ENCODE measurements at regions not wholly inside any gene's neighbourhood (a gene's known extent, or its start where the extent isn't known, plus 50 kb on each side); places are given as distances from the start of the nearest gene placed in this dataset.

DNA sequence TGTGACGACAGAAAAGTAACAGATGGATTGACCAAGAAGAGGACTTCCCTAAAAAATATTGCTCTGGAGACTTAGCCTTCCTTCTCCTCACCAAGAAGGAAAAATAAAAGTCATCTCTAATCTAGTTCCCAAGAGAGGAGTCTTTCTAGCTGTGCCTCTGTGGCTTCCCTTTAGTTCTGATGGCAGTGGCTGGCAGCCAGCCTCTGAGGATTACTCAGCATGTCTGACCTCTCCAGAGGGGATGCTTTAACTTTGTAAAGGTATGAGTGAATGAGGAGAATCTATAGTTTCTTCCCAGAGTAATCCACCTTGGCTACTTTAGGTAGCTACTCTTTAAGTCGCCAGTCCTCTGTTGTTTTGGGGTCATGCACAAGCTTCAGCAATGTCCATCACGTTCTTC lies 163.9 kb upstream of the KIT start:
- Mint-ChIP-seq H3K27me3 (ENCODE audit: insufficient read depth) (peaks cover 3% of the 10 kb centered on the region), H3K4me3 (no peak overlapping the region), H3K4me1 (peaks cover 21% of the 10 kb centered on the region), H3K27ac (no peak overlapping the region), H3K36me3 (ENCODE audit: low read depth) (no peaks in the 10 kb centered on the region), H3K9me3 (peaks cover 3% of the 10 kb centered on the region)
- Histone ChIP-seq H3K4me1 (ENCODE audit: control insufficient read depth, insufficient read depth, low read length) (peaks cover 5% of the 10 kb centered on the region), H3K9me3 (ENCODE audit: control insufficient read depth, low read length) (peaks cover 7% of the 10 kb centered on the region), H3K9ac (ENCODE audit: extremely low read depth, low read length, poor library complexity, severe bottlenecking) (no peak overlapping the region), H3K4me3 (ENCODE audit: low read length) (no peak overlapping the region), H3K27ac (ENCODE audit: low read depth, low read length) (no peak overlapping the region), H3K27me3 (ENCODE audit: control insufficient read depth, insufficient read depth, low read length, poor library complexity, severe bottlenecking) (no peaks in the 10 kb centered on the region), H3K36me3 (ENCODE audit: control insufficient read depth, insufficient read depth, low read length) (no peaks in the 10 kb centered on the region)
- WGBS, 2 experiments (ENCODE audit: insufficient coverage in 1 of 2, insufficient read length in 1 of 2), result 75 to 93% methylated on average over 2 to 3 of the region's 3 CpGs
- TF ChIP-seq, protein P1, sequence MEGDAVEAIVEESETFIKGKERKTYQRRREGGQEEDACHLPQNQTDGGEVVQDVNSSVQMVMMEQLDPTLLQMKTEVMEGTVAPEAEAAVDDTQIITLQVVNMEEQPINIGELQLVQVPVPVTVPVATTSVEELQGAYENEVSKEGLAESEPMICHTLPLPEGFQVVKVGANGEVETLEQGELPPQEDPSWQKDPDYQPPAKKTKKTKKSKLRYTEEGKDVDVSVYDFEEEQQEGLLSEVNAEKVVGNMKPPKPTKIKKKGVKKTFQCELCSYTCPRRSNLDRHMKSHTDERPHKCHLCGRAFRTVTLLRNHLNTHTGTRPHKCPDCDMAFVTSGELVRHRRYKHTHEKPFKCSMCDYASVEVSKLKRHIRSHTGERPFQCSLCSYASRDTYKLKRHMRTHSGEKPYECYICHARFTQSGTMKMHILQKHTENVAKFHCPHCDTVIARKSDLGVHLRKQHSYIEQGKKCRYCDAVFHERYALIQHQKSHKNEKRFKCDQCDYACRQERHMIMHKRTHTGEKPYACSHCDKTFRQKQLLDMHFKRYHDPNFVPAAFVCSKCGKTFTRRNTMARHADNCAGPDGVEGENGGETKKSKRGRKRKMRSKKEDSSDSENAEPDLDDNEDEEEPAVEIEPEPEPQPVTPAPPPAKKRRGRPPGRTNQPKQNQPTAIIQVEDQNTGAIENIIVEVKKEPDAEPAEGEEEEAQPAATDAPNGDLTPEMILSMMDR (conservative IDR thresholded peaks at IDR 0.05), result no peak
- no peak for DNase-seq

DNA sequence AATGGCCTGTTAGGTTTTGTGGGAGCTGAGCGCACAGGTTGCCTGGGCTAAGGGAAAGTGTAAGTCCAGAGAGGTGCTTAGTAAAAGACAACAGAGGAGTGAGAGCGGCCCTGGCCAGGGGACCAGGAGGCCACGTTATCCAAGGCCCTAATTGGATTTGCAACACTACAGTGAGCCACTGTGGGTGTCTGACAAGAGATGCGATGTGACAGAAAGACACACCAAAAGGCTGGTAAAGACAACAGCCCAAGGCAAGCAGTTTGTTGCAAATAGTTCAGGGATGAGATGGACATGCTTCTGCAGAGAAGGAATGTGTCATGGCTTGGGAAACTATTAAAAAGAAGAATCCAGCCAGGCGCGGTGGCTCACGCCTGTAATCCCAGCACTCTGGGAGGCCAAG lies 162.7 kb upstream of the KIT start:
- TF ChIP-seq, protein P1 (conservative IDR thresholded peaks at IDR 0.05), result peak; percentile 15
- Mint-ChIP-seq H3K36me3 (ENCODE audit: low read depth) (no peaks in the 10 kb centered on the region), H3K27me3 (ENCODE audit: insufficient read depth) (no peaks in the 10 kb centered on the region), H3K9me3 (peaks cover 3% of the 10 kb centered on the region), H3K4me3 (no peak overlapping the region), H3K27ac (no peak overlapping the region), H3K4me1 (peaks cover 32% of the 10 kb centered on the region)
- Histone ChIP-seq H3K36me3 (ENCODE audit: control insufficient read depth, insufficient read depth, low read length) (no peaks in the 10 kb centered on the region), H3K4me1 (ENCODE audit: control insufficient read depth, insufficient read depth, low read length) (peaks cover 10% of the 10 kb centered on the region), H3K9ac (ENCODE audit: extremely low read depth, low read length, poor library complexity, severe bottlenecking) (no peak overlapping the region), H3K9me3 (ENCODE audit: control insufficient read depth, low read length) (peaks cover 7% of the 10 kb centered on the region), H3K27me3 (ENCODE audit: control insufficient read depth, insufficient read depth, low read length, poor library complexity, severe bottlenecking) (no peaks in the 10 kb centered on the region), H3K4me3 (ENCODE audit: low read length) (no peak overlapping the region), H3K27ac (ENCODE audit: low read depth, low read length) (no peak overlapping the region)
- 82 to 85% methylated on average over 6 to 7 of the region's 7 CpGs for WGBS, 2 experiments (ENCODE audit: insufficient coverage in 1 of 2, insufficient read length in 1 of 2)
- DNase-seq, result no peak

DNA sequence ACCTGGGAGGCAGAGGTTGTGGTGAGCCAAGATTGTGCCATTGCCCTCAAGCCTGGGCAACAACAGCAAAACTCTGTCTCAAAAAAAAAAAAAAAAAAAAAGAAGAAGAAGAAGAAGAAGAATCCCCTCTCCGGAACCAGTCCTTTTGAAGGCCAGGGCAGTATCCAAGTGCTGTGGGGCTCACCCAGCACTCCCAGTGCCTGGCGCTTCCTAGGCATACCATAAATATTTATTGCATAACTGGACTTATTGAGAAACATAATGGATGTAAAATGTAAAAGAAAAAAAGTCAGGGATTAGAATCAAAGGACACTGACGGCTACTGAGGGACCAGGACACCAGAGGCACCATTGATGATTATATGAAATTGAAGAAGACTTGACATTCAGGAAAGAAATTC lies 162.1 kb upstream of the KIT start:
- Mint-ChIP-seq H3K27ac (no peak overlapping the region), H3K36me3 (ENCODE audit: low read depth) (no peaks in the 10 kb centered on the region), H3K27me3 (ENCODE audit: insufficient read depth) (no peaks in the 10 kb centered on the region), H3K4me1 (peaks cover 32% of the 10 kb centered on the region), H3K9me3 (peaks cover 3% of the 10 kb centered on the region), H3K4me3 (no peak overlapping the region)
- Histone ChIP-seq H3K27me3 (ENCODE audit: control insufficient read depth, insufficient read depth, low read length, poor library complexity, severe bottlenecking) (no peaks in the 10 kb centered on the region), H3K4me1 (ENCODE audit: control insufficient read depth, insufficient read depth, low read length) (peaks cover 10% of the 10 kb centered on the region), H3K27ac (ENCODE audit: low read depth, low read length) (no peak overlapping the region), H3K36me3 (ENCODE audit: control insufficient read depth, insufficient read depth, low read length) (no peaks in the 10 kb centered on the region), H3K9ac (ENCODE audit: extremely low read depth, low read length, poor library complexity, severe bottlenecking) (no peak overlapping the region), H3K9me3 (ENCODE audit: control insufficient read depth, low read length) (peaks cover 7% of the 10 kb centered on the region), H3K4me3 (ENCODE audit: low read length) (no peak overlapping the region)
- DNase-seq, result no peak
- TF ChIP-seq, protein P1 (conservative IDR thresholded peaks at IDR 0.05), result no peak
- 99 to 100% methylated on average over 1 to 3 of the region's 3 CpGs for WGBS, 2 experiments (ENCODE audit: insufficient coverage in 1 of 2, insufficient read length in 1 of 2)

Data from endodermal cell (in vitro differentiated cells).